Amniotic stem cell (primary cell): ENCODE measurements at regions not wholly inside any gene's neighbourhood (a gene's known extent, or its start where the extent isn't known, plus 50 kb on each side); places are given as distances from the start of the nearest gene placed in this dataset.
"Not testable (repeated sequence)": the region's sequence is repeated elsewhere in the genome, so short reads cannot be mapped to it uniquely, and the experiment has no call there.

Experiments used
- DNase-seq: peaks from one replicate; lab custom pipeline; 2025; lab: John Stamatoyannopoulos, UW

DNA sequence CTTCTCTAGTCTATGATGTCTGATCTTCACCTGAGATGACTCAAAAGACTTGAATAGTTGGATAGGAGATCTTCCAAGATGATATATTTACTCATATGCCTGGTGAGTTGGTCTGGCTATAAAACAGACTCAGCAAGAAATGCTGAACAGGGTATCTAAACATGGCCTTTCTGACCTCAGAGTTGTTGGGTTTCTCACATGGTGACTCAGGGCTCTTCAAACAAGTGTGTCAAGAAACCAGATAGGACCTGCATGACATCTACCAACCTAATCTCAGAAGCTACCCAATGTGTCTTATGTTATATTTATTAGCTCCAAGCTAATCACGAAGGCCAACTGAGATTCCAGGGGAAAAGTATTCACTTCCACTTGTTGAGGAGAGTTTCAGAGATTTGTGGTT is 1477.3 kb downstream of the CDH8 start:
- no peak for DNase-seq

DNA sequence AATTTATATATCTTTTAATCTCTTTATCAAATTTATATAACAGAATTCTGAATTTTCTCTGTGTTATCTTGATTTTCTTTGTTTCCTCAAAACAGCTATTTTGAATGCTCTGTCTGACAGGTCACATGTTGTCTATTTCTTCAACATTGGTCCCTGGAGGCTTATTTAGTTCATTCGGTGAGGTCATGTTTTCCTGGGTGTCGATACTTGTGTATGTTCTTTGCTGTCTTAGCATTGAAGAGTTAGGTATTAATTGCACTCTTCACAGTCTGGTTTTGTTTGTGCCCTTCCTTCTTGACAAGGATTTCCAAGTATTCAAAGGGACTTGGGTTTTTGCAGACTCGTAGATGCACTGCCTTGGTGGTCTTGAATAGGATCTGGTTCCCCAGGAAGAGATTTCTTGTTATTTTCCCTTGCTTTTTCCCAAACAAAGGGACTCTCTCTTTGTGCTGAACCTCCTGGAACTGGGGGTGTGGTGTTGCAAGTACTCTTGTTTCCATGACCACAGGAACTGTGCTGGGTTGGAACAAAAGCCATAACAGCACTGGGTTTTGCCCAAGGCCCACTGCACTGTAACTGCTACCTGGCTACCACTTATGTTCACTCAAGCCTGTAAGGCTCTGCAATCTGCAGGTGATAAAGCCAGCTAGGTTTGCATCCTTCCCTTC is 1483.0 kb downstream of the CDH8 start:
- DNase-seq = no peak

DNA sequence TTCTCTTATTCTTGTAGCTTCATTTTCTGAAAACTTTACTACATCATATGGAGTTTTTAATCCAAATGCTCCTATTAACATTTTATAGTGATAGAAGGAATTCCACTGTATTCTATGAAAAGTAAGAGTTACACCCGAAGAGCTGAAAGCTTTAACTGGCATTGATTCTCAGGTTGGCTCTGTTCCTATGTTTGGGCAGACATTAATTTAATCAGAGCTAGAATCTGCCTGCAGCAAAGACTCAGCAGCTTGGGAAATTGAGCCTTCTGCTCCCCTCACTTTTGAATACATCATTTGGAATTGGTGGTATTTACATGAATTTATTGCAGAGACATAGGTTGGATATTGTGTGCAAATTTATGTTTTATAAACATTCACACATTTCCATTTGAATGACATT is 1494.7 kb downstream of the CDH8 start:
- no peak for DNase-seq

DNA sequence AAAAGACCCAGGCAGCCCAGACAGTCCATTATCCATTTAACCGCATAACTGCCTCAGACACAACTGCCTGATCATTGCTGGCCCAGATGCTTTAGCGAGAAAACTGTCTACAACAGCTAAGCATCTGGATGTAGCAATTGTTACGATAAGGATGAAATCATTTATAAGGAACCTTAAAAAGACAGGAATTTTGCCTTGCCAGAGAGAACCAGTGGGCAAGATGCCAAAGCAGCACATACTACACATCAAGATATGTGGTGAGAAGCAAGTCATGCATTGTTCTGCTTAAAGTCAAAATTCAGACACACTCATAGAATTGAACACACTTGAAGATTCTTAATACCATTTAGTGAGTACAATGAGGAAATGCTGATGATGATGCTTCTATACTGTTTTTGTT is 1525.3 kb downstream of the CDH8 start:
- DNase-seq = no peak

- no peak for DNase-seq
Measured at GRCh38 chr16:60510208-60510607, 1526.0 kb downstream of the CDH8 start.

DNA sequence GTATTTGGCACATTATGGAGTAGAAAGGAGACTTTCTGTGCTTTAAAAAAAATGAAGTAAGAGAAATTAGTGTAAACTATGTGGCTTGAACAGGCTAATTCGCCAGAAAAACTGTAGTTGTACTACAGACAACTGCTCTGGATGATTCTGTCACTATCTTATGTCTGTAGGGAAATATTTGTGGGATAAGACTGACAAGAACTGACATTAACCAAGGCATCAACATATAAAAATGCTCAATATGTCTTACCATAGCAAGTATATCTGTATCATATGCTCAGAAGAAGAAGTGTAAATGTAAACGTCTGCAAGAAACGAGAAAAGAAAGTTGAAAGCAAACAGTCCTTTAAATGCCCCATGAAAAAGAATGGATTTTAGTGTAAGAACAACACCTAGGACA is 1545.0 kb downstream of the CDH8 start:
- no peak for DNase-seq

GRCh38 chr16:60485872-60486489 is 1550.3 kb downstream of the CDH8 start:
- DNase-seq = no peak

DNA sequence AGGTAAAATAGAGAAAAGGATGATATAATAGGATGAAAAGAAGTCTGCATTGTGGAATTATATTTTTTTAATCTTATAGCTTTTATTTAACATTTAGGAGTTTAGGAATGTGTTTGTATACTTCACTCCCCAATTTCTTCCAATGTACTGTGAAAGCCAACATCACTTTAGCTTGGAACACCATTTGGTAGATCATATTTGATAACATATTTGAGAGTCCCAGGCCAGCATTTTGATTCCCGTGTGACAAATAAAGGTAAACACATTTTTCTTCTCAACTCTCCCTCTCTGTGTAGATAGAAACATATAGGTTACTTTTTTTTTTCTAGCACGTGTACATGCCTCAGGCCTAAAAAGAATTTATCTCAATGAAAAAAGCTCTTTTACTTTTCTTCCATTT is 1551.3 kb downstream of the CDH8 start:
- no peak for DNase-seq

DNA sequence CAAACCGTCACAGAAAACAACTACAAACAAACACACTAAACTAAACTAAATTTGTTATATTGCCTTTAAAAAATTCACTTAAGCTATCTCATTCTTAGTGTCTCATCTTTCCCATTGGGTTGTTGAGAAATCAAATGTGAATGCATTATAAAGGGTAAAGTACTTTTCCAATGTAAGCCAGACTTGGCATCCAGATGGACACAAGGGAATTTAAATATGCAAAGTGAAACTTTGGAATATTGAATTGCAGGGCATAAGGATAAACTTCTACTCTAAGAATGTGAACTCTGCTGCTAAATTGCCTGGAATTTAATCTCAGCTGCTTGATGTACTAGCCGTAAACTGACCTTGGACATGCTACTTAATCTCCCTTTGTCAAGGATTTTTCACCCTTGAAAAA is 1554.6 kb downstream of the CDH8 start:
- no peak for DNase-seq

- no peak for DNase-seq
Measured at GRCh38 chr16:60478810-60479209, 1557.4 kb downstream of the CDH8 start.

- no peak for DNase-seq
Measured at GRCh38 chr16:60463986-60464385, 1572.3 kb downstream of the CDH8 start.

DNA sequence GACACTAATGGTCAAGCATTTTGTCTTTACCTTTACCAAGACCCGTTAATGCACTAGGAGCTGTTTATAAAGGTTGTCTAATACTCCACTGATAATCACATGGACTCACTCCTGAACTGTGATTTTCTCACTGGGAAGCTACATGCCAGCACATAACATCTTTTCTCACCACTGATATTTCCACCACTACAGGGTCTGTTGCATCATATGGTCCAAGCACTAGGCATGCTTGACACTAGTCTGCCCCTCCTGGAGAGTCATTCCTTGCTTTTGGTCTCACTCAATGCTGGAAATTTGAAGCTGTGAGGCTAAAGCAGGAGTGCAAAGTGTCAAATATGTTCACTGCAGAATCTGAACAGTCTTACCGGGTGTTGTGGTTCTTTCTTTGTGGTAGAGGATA is 1576.8 kb downstream of the CDH8 start:
- no peak for DNase-seq

GRCh38 chr16:60458255-60458654 is 1578.0 kb downstream of the CDH8 start:
- DNase-seq = no peak

DNA sequence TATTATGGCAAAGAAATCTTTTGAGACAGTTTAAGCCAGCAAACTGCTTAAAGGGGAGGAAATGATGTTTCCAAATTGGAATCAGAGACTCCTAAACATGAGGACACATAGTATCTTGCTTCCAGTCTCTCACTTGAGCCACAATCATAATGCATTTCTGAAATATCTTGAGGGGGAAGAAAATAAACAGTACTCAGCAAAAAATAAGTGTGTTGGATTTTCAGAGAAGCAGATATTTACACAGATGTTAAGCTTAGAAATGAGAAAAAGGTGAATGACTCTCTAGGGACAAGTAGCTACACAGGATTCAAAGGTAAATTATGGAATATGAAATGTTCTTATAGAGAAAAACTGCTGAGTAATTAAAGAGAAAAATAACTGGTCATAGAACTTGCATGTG is 1583.6 kb downstream of the CDH8 start:
- DNase-seq = no peak

DNA sequence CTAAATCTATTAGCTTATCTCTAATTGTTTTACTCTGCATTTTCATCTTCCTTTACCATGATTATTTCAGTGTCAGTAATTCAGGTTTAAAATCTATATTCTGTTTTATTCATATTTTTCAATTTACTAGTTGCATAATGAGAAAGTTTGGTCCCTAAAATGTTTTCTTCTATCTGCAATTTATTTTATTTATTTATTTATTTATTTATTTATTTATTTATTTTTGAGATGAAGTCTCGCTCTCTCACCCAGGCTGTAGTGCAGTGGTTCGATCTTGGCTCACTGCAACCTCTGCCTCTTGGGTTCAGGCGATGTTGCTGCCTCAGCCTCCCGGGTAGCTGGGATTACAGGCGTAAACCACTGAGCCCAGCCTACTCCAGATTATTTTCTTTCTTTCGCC is 1597.3 kb downstream of the CDH8 start:
- no peak for DNase-seq

DNA sequence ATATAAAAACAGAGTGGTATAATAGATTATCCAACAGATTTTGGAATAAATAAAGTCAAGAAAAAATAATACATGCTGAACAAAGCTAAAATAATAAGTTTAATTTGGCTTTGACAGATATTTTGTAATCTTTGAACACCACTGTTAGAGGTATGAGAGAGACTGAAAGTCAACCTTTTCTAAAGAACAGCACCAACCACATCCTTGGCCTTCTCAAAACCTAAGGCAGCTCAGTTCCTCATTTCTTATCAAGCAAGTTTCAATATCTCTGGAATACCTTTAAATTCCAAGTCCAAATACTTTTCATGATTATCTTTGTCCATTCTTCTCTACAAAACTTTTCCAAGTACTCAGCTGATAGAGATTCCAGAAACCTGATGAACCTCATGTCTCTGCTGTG is 1603.8 kb downstream of the CDH8 start:
- no peak for DNase-seq

GRCh38 chr16:60419859-60420258 is 1616.4 kb downstream of the CDH8 start:
- DNase-seq = no peak

GRCh38 chr16:60414613-60415012 is 1621.6 kb downstream of the CDH8 start:
- DNase-seq = no peak

- DNase-seq = no peak
Measured at GRCh38 chr16:60413969-60414368, 1622.3 kb downstream of the CDH8 start.

DNA sequence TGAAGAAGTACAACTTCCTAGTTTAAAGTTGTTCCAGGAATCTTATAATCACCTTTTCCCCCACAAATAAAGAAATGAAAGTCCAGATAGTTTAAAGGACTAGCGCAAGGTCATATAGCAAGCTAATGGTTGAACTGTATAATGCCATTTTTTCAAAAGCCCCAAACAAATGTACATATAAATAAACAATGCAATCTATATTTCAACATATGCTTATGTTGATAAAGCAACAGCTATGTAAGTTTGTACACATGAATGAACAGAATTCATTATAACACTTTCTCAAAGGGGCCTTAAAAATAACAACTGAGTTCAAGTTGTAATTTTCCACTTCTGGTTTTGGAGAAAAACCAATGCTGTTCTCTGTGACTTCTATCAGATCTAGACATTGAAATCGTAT is 1628.6 kb downstream of the CDH8 start:
- DNase-seq = no peak

DNA sequence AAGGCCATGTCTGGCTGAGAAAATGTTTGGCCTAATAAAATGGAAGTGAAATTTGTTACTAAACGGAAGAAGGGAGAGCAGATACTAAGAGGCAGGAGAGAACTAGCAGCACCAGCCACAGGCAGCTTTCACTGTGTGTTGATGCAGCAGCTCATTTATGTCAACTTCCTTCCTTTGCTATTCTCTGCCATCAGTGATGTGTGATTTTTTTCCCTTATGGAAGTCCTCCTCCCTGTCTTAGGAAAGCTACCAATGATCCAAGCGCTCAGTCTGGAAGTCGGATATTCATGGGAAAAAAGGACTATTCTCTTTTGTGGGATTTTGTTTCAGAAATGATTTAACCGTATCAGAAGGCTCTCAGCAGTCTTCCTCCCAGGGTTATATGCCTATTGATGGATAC is 1629.2 kb downstream of the CDH8 start:
- no peak for DNase-seq

- DNase-seq = no peak
Measured at GRCh38 chr16:60405286-60405685, 1631.0 kb downstream of the CDH8 start.

DNA sequence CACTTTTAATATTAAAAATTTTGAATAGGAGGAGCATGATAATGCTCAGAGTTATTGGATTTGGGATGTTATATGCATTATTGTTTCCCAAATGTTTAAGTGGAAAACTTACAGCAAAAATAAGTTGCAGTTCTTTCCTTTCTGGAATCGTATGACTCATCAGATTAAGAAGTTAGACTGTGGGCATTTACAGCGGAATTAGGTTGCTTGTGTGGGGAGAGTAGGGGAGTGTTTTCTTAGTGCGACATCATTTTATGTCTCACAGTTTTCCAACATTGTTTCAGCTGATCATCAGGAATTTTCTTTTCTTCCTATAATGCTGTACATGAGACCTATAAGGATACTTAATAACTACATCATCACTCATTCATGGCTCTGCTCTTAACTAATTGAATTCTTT is 1631.8 kb downstream of the CDH8 start:
- no peak for DNase-seq

- not testable (repeated sequence) for DNase-seq
Measured at GRCh38 chr16:60402941-60403340, 1633.3 kb downstream of the CDH8 start.
